IPS-NIHi11 (cell line): ENCODE measurements at regions not wholly inside any gene's neighbourhood (a gene's known extent, or its start where the extent isn't known, plus 50 kb on each side); places are given as distances from the start of the nearest gene placed in this dataset.
A peak's percentile ranks its signal among the peaks of the same experiment; 100 is the strongest.
"Not testable (repeated sequence)": the region's sequence is repeated elsewhere in the genome, so short reads cannot be mapped to it uniquely, and the experiment has no call there.

Experiments used
- DNase-seq: peaks from one replicate; pipeline ENCODE4 v3.0.0; 2012; ENCODE audit warnings: mixed read lengths, low spot score

- no peak for DNase-seq
These were observed 458.9 kb upstream of the PDE3A start for GRCh38 chr12:19909418-19909817.

- DNase-seq, result no peak
These were observed 457.7 kb upstream of the PDE3A start for GRCh38 chr12:19910681-19911080.

- DNase-seq, result no peak
These were observed 455.3 kb upstream of the PDE3A start for GRCh38 chr12:19912991-19913390.

GRCh38 chr12:19915392-19916195 lies 452.7 kb upstream of the PDE3A start:
- DNase-seq, result peak; percentile 30

- no peak for DNase-seq
These were observed 452.1 kb upstream of the PDE3A start for GRCh38 chr12:19916196-19916753.

GRCh38 chr12:19916974-19917373 lies 451.4 kb upstream of the PDE3A start:
- DNase-seq, result no peak

- DNase-seq, result not testable (repeated sequence)
These were observed 446.6 kb upstream of the PDE3A start for GRCh38 chr12:19921716-19922115.

- DNase-seq, result no peak
These were observed 445.6 kb upstream of the PDE3A start for GRCh38 chr12:19922717-19923116.

- no peak for DNase-seq
These were observed 444.0 kb upstream of the PDE3A start for GRCh38 chr12:19924360-19924759.

- DNase-seq, result no peak
These were observed 442.5 kb upstream of the PDE3A start for GRCh38 chr12:19925841-19926240.

GRCh38 chr12:19926266-19926665 lies 442.1 kb upstream of the PDE3A start:
- no peak for DNase-seq

GRCh38 chr12:19927661-19928060 lies 440.7 kb upstream of the PDE3A start:
- no peak for DNase-seq

GRCh38 chr12:19932413-19932812 lies 435.9 kb upstream of the PDE3A start:
- DNase-seq, result no peak

GRCh38 chr12:19933924-19934323 lies 434.4 kb upstream of the PDE3A start:
- no peak for DNase-seq

GRCh38 chr12:19937161-19937560 lies 431.2 kb upstream of the PDE3A start:
- no peak for DNase-seq

GRCh38 chr12:19938031-19938430 lies 430.3 kb upstream of the PDE3A start:
- no peak for DNase-seq

- no peak for DNase-seq
These were observed 429.8 kb upstream of the PDE3A start for GRCh38 chr12:19938491-19938890.

GRCh38 chr12:19940267-19940666 lies 428.1 kb upstream of the PDE3A start:
- no peak for DNase-seq

- DNase-seq, result no peak
These were observed 427.2 kb upstream of the PDE3A start for GRCh38 chr12:19941096-19941495.

GRCh38 chr12:19945559-19946435 lies 422.5 kb upstream of the PDE3A start:
- no peak for DNase-seq

- no peak for DNase-seq
These were observed 421.8 kb upstream of the PDE3A start for GRCh38 chr12:19946550-19946949.

- DNase-seq, result no peak
These were observed 421.0 kb upstream of the PDE3A start for GRCh38 chr12:19947344-19947743.

GRCh38 chr12:19951664-19952063 lies 416.7 kb upstream of the PDE3A start:
- no peak for DNase-seq
